GM12892 (cell line): ENCODE measurements at regions not wholly inside any gene's neighbourhood (a gene's known extent, or its start where the extent isn't known, plus 50 kb on each side); places are given as distances from the start of the nearest gene placed in this dataset.

Source experiments
- DNase-seq: peaks from one replicate; pipeline ENCODE4 v3.0.0; 2011; ENCODE audit not compliant: insufficient read length
- FAIRE-seq: peaks from 2 replicates; lab custom pipeline; 2011; peaks lifted over from hg19 to GRCh38; lab: Jason Lieb, UNC
- POLR2A ChIP-seq: IDR thresholded peaks from 2 replicates; pipeline ENCODE4 v1.6.1; 2011; ENCODE audit warnings: low read depth, low read length, control low read depth
- POLR2AphosphoS5 ChIP-seq: IDR thresholded peaks from 2 replicates; pipeline ENCODE4 v1.6.1; 2011; ENCODE audit warnings: low read depth, low read length, control low read depth
- TAF1 ChIP-seq: IDR thresholded peaks from 2 replicates; pipeline ENCODE4 v1.6.1; 2011; ENCODE audit warnings: low read depth, mild to moderate bottlenecking, control low read depth, low read length, borderline replicate concordance

DNA sequence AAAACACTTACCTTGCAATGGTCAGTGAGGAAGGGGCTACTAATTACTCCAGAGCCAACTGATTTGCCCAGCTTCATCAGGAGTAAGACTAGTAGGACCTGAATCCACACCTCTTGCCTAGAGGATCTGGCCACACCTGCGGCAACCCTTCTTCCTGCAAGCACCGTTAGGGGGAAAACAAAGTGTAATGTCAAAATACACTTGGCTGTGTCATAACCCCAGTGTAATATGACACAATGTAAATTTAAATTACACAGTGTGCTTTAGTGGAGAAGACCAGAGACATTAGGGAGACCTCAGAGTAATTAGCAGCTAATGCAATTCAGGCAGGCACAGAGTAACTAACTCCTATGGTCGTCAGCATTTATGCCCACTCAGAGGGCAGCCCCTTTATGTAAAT, 308.5 kb upstream of the ARRDC4 start:
- DNase-seq (no peak), FAIRE-seq (no peak)
- TF ChIP-seq POLR2AphosphoS5 (no peak), POLR2A (no peak), TAF1 (no peak)

DNA sequence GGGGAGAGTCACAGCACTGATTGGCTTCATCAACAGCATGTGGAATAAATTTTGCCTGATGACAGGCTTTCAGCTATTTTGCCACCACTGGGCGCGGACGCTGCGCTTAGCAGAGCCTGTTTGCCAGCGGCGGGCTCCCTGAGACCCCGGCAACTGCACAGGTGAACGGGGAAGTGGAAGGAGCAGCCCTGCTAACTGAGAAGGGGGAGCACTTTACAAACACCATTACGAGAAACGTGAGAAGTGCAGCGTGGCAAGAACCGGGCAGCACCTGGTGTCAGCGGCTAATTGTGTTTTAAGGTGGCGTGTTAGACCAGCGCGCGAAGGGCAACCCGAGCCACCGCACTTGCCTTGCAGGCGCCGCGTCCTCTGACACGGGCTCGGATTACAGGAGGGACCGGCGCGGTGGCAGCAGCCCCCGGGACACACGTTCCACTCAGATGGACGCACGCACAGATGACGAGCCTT, 307.8 kb upstream of the ARRDC4 start:
- TF ChIP-seq POLR2A (no peak), TAF1 (no peak), POLR2AphosphoS5 (no peak)
- FAIRE-seq (no peak), DNase-seq (no peak)

DNA sequence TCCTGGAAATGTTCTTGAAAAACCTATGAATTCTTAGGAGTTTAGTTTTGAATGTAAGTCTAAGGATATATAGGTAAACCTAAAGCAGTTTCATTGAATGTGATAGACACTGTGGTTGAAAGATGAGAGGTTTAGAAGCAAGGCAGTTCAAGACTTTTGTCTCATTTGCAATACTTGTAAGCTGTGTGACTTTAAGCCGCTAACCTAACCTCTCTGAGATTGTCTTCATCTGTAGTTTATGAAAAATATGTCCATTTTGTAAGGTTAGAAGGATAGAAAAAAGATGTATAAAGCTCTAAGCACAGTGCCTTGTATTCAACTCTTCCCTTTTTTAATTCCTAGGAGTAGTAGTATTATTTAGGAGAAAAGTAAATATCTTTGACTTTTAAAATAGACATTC, 306.6 kb upstream of the ARRDC4 start:
- TF ChIP-seq POLR2AphosphoS5 (no peak), TAF1 (no peak), POLR2A (no peak)
- DNase-seq (no peak), FAIRE-seq (no peak)

DNA sequence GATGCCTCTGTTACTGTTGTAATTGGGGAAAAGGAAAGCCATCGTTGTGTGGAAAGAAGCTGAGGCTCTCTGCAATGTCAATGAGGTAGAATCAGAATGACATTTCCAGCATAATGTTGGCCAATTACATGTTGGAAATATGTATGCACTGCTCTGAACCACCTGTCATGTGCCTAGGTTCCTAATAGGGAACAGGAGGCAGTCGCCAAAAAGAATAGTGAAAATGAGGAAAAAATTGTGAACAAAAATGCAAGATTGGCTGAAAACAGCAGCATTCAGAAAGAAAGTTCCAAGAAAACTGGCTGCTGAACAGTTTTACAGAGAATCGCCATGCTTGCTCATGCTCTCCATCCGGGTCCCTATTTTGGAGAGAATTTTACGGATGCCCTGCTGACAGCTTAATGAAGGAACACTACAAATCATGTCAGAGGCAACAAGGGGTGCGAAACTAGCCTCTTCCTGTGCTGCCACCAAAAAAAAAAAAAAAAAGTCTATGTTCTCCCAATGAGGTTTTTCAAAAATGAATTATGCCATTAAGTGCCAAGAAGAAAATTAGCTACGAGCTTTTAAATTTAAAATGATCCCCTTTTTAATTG, 305.9 kb upstream of the ARRDC4 start:
- FAIRE-seq (no peak), DNase-seq (no peak)
- no peak for TF ChIP-seq POLR2AphosphoS5
- TF ChIP-seq POLR2A, result no peak
- TF ChIP-seq TAF1, result no peak

DNA sequence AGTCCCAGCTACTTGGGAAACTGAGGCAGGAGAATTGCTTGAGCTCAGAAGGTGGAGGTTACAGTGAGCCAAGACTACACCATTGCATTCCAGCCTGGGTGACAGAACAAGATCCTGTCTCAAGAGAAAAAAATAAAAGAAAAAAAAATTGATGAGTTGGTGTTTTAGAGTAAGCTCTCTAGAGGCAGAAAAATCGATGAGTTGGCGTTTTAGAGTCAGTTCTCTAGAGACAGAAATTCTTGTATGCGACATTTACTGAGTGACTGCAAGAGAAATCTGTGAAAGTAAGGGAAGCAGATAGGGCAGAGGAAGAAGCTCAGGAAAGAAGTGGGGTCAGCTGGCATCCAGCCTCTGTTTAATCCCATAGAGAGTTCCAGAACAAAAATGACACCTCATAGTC, 298.7 kb upstream of the ARRDC4 start:
- DNase-seq, result no peak
- no peak for FAIRE-seq
- no peak for TF ChIP-seq POLR2A
- TF ChIP-seq POLR2AphosphoS5, result no peak
- TF ChIP-seq TAF1, result no peak

DNA sequence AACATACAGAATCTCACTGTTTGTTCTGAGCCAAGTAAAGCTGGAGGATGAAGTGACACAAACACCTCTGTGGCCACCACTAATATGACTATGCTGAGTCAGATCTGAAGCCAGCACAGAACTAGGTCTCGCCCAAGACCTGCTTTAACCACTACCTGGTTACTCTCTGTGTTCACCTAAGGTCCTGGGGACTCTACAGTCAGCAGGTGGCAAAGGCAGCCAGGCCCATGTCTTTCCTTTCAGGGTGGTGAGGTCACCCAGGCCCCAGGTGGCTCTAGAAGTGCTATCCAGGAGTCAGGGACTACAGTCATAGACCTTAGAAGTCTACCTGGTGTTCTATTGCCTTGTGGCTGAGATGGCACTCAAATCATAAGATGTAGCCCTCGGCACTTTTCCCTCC, 287.9 kb upstream of the ARRDC4 start:
- FAIRE-seq, result no peak
- DNase-seq, result no peak
- TF ChIP-seq TAF1 (no peak), POLR2A (no peak), POLR2AphosphoS5 (no peak)

DNA sequence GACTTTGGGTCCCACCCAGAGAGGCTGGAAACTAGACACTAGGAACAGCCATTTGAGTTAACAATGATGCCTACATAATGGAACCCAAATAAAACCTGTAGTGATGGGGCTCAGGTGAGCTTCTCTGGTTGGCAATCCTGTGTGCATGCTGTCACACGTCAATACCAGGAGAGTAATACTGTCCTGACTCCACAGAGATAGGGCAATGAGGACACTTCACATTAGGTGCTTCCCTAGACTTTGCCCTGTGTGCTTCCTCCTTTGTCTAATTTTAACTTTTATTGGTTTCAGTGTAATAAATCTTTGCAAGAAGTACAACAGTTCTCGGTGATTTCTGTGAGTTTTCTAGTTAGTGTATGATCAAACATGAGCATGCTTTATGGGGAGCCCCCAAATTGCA, 281.8 kb upstream of the ARRDC4 start:
- FAIRE-seq (no peak), DNase-seq (no peak)
- no peak for TF ChIP-seq TAF1
- TF ChIP-seq POLR2A, result no peak
- TF ChIP-seq POLR2AphosphoS5, result no peak

DNA sequence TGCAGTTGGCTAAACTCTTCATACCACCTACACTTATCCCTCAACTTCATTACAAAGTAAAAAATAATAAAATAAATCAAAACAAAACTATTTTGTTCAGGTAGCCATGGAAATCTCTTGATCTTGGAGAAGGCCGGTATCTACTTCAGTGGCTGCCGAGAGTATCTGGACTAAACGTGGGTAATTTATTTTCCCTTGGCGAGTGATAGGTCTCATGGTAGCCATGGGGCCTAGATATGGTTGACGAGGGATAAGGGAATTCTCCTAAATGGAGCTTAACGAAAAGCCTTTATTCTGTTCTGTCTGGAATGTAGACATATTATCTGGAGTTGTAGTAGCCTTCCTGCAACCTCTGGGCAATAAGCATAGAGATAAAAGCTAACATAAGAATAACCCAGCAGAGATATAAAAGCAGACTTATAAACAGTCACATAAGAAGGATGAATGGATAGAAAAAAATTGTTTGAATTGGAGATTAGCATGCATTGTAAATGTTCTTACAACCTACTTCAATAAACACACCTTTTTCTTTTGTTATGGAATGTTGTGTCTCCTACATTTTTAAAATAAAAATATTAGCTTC, 281.3 kb upstream of the ARRDC4 start:
- TF ChIP-seq POLR2A (no peak), POLR2AphosphoS5 (no peak), TAF1 (no peak)
- FAIRE-seq (no peak), DNase-seq (no peak)

DNA sequence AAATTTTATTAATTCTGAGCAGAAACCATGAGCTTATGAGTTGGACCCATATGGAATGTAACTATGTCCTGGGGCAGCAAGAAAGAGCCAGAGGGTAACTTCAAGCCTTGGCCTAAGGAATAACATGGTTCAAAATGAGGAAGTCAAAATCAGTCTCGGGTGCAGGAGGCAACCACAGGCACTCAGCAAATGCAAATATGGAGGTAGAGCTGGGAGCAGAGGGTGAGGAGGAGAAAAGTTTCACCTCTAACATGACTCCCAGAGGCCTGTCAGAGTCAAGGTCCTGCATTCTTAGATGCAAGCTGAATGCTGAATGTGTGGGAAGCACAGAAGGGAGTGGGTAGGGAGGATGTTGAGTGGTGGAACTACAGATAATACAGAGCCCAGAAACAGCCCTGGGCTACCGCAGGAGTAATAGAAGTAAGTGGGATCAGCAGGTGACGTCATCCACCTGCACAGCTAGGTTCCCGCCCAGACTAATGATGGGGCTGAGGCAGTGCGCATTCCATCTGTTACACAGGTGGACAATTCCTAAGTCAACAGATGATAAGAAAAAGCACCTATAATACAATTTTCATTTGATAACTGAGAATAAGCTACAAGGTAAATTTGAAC, 279.8 kb upstream of the ARRDC4 start:
- no peak for DNase-seq
- no peak for TF ChIP-seq TAF1
- TF ChIP-seq POLR2AphosphoS5, result no peak
- TF ChIP-seq POLR2A, result no peak
- no peak for FAIRE-seq

DNA sequence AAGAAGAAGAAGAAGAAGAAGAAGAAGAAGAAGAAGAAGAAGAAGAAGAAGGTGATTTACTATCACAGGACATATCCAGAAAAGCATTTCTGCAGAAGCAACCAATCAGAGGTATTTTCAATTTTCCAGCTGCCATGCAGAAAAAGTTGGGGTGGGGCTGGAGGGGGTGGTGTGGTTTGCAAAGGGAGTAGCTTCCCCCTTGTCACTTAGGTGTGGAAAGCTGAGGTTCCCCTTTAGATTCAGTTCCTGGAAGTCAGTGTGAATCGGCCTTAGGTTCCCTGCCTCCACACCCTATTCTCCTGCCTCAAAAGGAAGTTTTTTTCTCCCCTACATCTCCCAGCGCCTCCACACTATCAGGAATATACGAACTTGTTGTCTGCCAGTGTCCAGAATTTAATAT, 276.7 kb upstream of the ARRDC4 start:
- no peak for FAIRE-seq

DNA sequence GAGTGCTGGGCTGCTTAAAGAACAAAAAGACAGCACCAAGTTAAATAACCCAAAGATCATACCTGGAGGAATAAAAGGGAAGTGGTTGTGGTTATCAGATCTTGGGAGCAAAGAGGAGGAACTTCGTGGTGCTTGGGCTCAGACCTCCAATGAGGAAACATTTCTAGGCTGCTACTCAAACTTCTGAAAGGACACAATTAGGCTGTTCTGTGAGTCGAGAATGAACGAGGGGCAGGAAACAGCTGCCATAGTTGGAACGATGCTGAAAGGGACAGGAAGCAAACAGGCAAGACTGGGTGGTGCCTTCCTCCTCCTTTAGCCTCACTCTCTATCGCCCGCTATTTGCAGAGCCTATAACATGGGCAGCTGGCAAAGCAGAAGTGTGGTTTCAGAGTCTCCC, 276.3 kb upstream of the ARRDC4 start:
- no peak for FAIRE-seq
- DNase-seq, result no peak
- TF ChIP-seq POLR2A (no peak), POLR2AphosphoS5 (no peak), TAF1 (no peak)

More for the DNA sequence above, 276.7 kb upstream of the ARRDC4 start:
- no peak for TF ChIP-seq TAF1
- TF ChIP-seq POLR2A, result no peak
- no peak for TF ChIP-seq POLR2AphosphoS5
- no peak for DNase-seq

DNA sequence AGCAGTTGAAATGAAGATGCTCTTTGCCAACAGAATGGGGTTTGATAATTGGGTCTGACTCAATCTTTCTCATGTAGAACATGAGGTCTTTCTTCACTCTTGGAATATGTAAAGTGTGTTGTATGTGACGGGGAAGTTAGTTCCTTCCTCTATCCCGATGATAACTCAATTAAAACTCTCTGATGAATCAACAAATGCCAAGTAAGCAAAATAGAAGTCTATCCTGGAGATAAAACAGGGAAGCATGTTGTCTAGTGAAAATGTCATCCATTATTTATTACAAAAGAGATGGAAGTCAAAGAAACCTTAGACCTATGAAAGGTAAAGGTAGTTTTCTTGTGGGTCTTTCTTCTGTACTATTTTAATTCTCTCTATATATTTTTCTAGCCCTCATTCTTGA, 274.2 kb upstream of the ARRDC4 start:
- no peak for DNase-seq
- TF ChIP-seq POLR2AphosphoS5 (no peak), POLR2A (no peak)
- no peak for FAIRE-seq
